Renal cortical epithelial cell (primary cell): ENCODE measurements at regions not wholly inside any gene's neighbourhood (a gene's known extent, or its start where the extent isn't known, plus 50 kb on each side); places are given as distances from the start of the nearest gene placed in this dataset.

Source experiments
- DNase-seq: peaks from one replicate; pipeline ENCODE4 v3.0.0-alpha.2; 2011; ENCODE audit warnings: low read depth

DNA sequence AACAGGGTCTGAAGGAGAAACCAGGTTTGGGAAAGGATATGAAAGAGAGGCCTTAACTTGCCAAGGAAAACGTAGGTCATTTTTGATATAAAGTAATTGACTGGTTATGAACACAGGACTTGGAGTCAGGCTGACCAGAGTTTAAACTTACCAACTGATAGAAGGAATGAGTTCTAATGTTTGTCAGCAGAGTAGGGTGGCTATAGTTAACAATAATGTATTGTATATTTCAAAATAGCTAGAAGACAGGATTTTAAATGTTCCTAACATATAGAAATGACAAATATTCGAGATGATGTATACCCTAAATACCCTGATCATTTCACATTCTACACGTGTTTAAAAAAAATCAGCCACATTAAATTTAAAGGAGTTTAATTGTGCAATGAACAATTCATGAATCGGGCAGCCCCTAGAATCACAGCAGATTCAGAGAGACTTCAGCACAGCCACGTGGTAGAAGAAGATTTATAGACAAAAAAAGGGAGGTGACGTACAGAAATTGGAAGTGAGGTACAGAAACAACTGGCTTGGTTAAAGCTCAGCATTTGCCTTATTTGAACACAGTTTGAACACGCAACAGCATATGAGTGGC, 52.5 kb upstream of the PLEKHG7 start:
- no peak for DNase-seq

- DNase-seq, result peak; percentile 88
Observed at GRCh38 chr12:92649511-92650227, 53.1 kb upstream of the PLEKHG7 start.

DNA sequence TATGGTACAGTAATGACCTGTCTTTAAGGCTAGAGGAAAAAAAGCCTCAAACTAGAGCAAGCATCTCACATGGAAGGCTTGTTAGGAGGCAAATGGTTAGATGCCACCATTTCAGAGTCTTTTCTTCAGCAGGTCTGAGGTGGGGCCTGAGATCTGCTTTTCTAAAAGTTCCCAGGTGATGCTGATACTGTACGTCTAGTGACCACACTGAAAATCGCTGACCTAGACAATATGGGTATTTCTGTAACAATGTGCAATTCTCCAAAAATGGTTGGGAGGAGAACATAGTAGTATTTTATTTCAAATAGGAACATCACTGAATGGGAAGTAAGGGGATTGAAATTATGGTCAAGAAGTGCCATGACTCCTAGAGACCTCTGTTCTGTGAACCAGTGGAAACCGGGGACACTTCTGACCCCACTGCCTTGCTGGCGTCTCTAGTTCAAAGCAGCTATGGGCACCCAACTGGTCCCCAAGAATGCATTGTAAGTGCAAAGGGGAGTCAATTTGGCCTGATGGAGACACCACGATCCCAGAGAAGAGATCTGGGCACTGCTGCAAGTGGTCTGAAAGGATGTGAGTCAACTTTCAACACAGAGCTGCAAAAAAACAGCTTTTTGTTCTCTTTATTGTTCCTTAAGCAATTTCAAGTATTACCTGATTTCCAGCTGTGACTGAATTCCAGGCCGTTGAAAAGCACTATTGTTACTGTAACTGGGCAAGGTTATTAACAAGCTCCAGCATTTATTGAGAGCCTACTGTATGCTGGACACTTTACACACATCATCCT, 54.4 kb upstream of the PLEKHG7 start:
- no peak for DNase-seq

- no peak for DNase-seq
Observed at GRCh38 chr12:92641291-92641690, 61.5 kb upstream of the PLEKHG7 start.

DNA sequence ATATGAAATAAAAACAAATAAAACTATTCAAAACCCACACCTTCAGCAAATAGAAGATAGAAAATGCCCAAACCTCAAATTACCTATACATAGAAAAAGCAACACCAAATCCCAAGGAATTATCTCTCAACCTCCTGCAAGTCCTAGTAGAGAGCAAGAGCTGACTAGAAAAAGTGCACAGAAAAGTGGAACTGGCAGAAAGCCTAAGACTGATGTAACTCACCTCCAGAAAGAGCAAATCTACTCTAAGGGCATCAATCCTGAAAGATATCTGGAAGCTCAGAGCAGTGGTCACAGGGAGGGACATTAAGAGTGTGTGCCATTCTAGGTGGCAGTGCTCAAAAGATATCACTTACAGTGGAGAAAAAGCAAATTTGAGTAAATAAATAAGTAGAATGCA, 62.1 kb upstream of the PLEKHG7 start:
- DNase-seq, result no peak

- no peak for DNase-seq
Observed at GRCh38 chr12:92639017-92639416, 63.8 kb upstream of the PLEKHG7 start.

DNA sequence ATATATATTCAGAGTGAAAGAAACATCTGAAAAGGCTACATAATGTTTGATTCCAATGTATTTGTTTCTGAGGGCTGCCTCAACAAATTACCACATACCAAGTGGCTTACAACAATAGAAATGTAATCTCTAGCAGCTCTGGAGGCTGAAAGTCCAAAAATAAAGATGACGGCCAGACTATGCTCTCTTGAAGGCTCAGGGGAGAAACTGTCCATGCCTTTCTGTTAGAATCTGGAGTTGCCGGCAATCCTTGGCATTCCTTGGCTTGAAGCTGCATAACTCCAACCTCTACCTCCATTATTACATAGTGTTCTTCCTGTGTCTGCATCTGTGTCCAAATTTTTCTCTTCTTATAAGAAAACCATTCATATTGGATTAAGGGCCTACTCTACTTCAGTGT, 68.1 kb upstream of the PLEKHG7 start:
- no peak for DNase-seq

DNA sequence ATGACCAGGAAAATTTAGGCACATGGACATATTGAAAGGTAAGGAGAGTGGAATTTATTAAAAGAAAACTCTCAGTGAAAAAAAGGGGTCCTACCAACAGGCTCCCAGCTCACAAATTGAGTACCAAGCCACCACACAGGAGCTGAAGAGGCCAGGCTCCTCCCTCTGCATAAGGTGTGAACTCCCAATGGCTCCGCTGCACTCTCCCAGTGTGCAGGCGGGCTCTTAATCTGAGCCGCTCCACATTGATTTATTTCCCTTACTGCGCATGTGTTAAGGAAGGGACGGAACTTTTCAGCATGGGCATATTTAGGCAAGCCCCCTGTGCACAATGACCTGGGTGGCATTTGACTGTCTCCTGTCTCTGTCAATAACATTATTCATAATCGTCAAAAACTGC, 68.6 kb upstream of the PLEKHG7 start:
- no peak for DNase-seq

DNA sequence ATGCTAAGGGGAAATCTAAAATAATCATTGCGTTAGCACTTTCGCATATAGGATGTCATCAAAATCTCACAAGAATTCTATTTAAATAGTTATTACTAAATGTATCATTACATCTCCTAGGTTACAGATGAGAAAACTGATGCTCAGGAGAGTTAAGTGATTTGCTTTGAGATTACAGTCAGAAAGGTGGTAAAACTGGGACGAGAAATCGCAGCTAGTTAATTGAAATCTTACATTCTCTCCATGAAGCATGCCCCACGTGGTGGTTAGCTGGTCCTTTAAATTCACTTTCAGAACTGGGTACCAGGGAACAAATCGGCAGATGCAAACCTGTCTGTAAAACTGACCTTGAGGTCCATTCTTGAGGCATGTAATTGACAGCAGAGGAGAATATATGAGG, 71.8 kb upstream of the PLEKHG7 start:
- DNase-seq, result no peak

DNA sequence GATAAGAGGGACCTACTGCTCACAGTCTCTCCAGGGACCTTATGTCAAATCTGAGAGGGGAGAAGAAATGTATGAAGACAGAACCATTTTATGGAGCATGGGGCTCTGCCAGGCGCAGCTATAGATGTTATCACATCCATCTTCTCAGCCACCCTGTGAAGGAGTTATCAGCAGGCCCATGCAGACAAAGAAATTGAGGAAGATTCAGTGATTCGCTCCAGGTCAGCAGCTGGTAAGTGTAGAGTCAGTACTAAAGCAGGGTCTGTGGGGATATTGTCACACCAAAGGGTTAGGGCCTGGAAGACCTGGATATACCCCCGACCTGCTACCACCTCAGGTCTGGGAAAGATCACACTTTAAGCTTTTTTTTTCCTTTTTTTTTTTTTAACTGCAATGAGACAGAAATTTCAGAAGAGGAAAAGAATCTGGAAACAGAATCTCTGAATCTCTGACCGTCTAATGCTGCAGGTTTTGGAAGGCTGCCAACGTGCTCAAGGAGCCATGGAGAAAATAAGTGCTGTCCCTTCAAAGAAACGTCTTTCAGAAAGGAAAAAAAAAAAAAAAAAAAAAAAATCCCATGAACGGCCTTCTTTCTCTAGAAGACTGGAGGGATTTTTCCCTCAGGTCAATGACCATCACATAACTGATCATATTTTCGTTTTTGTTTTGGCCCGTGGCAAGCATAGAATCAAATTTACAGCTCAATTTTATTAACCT, 73.3 kb upstream of the PLEKHG7 start:
- DNase-seq, result peak; percentile 85

GRCh38 chr12:92628476-92628875, 74.3 kb upstream of the PLEKHG7 start:
- peak; percentile 92 for DNase-seq

- peak; percentile 81 for DNase-seq
Observed at GRCh38 chr12:92627511-92627910, 75.3 kb upstream of the PLEKHG7 start.

GRCh38 chr12:92625639-92626310, 77.0 kb upstream of the PLEKHG7 start:
- no peak for DNase-seq

GRCh38 chr12:92624236-92624635, 78.6 kb upstream of the PLEKHG7 start:
- peak; percentile 88 for DNase-seq

DNA sequence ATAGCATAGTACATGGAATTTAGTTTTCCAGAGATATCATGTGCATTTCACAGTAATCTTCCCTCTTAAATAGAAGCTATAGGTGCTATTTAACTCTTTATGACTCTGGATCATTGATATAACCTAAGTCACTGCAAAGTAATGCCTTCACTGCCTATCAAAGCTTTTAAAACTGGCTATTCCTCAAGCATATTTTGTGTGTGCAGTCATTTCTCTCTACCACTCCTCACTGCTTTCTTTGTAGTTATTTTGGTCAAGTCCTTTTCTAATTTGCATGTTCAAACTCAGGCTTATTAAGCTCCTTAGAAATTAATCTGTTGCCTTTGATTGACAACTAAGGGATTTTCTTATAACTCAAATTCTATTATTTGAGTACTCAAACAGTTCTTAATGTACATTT, 79.4 kb upstream of the PLEKHG7 start:
- DNase-seq, result no peak

DNA sequence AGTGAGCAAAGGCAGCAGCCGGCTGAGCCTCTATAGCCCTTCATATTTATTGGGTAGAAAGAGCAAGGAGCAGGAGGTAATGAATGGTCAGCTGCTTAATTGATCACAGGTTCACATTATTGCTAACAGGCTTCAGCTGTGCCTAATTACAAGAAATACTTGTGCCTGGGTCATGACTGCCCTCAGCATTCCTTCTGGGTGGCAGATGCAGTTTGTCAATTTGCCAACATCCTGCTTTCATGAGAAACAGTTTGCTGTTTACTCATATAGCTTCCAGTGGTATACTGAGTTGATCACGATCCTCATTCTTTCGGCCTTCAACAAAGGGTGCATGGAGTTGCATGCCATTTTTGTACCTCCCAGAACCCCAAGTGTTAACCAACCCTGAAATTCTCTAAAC, 81.0 kb upstream of the PLEKHG7 start:
- peak; percentile 60 for DNase-seq

- no peak for DNase-seq
Observed at GRCh38 chr12:92621312-92621711, 81.5 kb upstream of the PLEKHG7 start.

GRCh38 chr12:92619730-92620684, 82.8 kb upstream of the PLEKHG7 start:
- peak; percentile 85 for DNase-seq

DNA sequence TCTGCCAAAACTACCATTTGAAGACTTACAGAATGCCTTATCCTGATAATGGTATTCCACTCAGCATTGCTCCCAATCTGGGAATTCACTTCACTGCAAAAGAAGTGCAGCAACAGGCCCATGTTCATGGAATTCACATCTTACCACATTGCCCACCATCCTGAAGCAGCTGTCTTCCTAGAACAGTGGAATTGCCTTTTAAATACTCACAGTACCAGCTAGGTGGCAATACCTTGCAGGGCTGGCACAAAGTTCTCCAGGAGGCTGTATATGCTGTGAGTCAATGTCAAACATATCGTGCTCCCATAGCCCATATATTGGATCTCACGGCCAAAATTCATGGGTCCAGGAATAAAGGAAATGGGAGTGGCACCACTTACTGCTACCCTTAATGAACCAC, 83.8 kb upstream of the PLEKHG7 start:
- no peak for DNase-seq

GRCh38 chr12:92615703-92616102, 87.1 kb upstream of the PLEKHG7 start:
- no peak for DNase-seq

DNA sequence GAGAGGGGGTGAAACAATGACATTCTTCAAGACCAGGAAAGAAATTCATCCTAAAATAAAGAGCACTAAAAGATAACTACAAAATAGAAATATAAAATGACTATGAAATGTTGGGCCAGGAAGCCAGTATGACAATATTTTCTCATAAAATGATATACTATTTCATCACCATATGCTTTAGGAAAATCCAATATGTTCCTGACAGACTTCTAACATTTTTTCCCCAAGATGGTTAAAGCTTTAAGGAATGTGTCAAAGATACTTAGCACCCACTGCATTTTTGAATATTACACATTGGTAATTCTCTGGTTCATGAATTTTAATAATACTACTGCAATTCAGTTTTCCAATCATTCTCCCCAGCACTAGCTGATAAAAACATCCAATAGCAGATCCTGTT, 87.7 kb upstream of the PLEKHG7 start:
- no peak for DNase-seq
